H9 (cell line): ENCODE measurements at regions not wholly inside any gene's neighbourhood (a gene's known extent, or its start where the extent isn't known, plus 50 kb on each side); places are given as distances from the start of the nearest gene placed in this dataset.

Source experiments
- DNase-seq: peaks from one replicate; pipeline ENCODE4 v3.0.0-alpha.2; 2017
- H2AFZ ChIP-seq: one replicate; pipeline ENCODE4 v1.6.1; 2013; ENCODE audit warnings: mild to moderate bottlenecking, low read length, control low read depth, moderate library complexity
- H2AK5ac ChIP-seq: 2 replicates; pipeline ENCODE4 v1.6.1; 2013; ENCODE audit warnings: low read length, control low read depth, mixed read lengths; ENCODE audit not compliant: insufficient read length
- H2BK120ac ChIP-seq: one replicate; pipeline ENCODE4 v1.6.1; 2013; ENCODE audit warnings: low read depth, mild to moderate bottlenecking, low read length, control low read depth, inconsistent platforms; ENCODE audit not compliant: poor library complexity, severe bottlenecking
- H2BK12ac ChIP-seq: 2 replicates; pipeline ENCODE4 v1.6.1; 2013; ENCODE audit warnings: low read length, control low read depth, mixed read lengths, low read depth; ENCODE audit not compliant: insufficient read length
- H2BK15ac ChIP-seq: 2 replicates; pipeline ENCODE4 v1.6.1; 2013; ENCODE audit warnings: low read depth, low read length, control low read depth
- H2BK20ac ChIP-seq: one replicate; pipeline ENCODE4 v1.6.1; 2013; ENCODE audit warnings: low read depth, mild to moderate bottlenecking, low read length, control low read depth, inconsistent platforms; ENCODE audit not compliant: poor library complexity, severe bottlenecking
- H2BK5ac ChIP-seq: 2 replicates; pipeline ENCODE4 v1.6.1; 2013; ENCODE audit warnings: low read length, control low read depth, mixed read lengths; ENCODE audit not compliant: insufficient read length
- H3K14ac ChIP-seq: 2 replicates; pipeline ENCODE4 v1.6.1; 2013; ENCODE audit warnings: low read length, control low read depth; ENCODE audit not compliant: insufficient read depth
- H3K18ac ChIP-seq: 2 replicates; pipeline ENCODE4 v1.6.1; 2013; ENCODE audit warnings: low read depth, mild to moderate bottlenecking, mixed read lengths, low read length, control low read depth; ENCODE audit not compliant: insufficient read length
- H3K23ac ChIP-seq: 2 replicates; pipeline ENCODE4 v1.6.1; 2013; ENCODE audit warnings: low read length, control low read depth, mixed read lengths, low read depth; ENCODE audit not compliant: insufficient read length
- H3K23me2 ChIP-seq: 2 replicates; pipeline ENCODE4 v1.6.1; 2013; ENCODE audit warnings: low read depth, mild to moderate bottlenecking, mixed read lengths, low read length, control low read depth; ENCODE audit not compliant: insufficient read length, poor library complexity, severe bottlenecking
- H3K27ac ChIP-seq: 2 replicates; pipeline ENCODE4 v1.5.1; 2013; ENCODE audit warnings: low read length, control low read depth, mixed read lengths, low read depth; ENCODE audit not compliant: insufficient read length
- H3K27me3 ChIP-seq: 2 replicates; pipeline ENCODE4 v1.6.1; 2013; ENCODE audit warnings: low read length, control low read depth, inconsistent platforms; ENCODE audit not compliant: insufficient read depth
- H3K4ac ChIP-seq: 2 replicates; pipeline ENCODE4 v1.6.1; 2013; ENCODE audit warnings: low read depth, mild to moderate bottlenecking, control low read depth, inconsistent platforms, low read length, moderate library complexity
- H3K4me1 ChIP-seq: 2 replicates; pipeline ENCODE4 v1.6.1; 2013; ENCODE audit warnings: low read length, control low read depth, inconsistent platforms; ENCODE audit not compliant: insufficient read depth
- H3K4me2 ChIP-seq: 2 replicates; pipeline ENCODE4 v1.6.1; 2013; ENCODE audit warnings: low read length, control low read depth, mixed read lengths; ENCODE audit not compliant: insufficient read length, insufficient read depth
- H3K56ac ChIP-seq: 2 replicates; pipeline ENCODE4 v1.6.1; 2013; ENCODE audit warnings: low read depth, mild to moderate bottlenecking, mixed read lengths, low read length, control low read depth; ENCODE audit not compliant: insufficient read length
- H3K79me1 ChIP-seq: 2 replicates; pipeline ENCODE4 v1.6.1; 2013; ENCODE audit warnings: low read depth, mild to moderate bottlenecking, moderate library complexity, low read length, control low read depth, inconsistent platforms; ENCODE audit not compliant: insufficient read depth, poor library complexity, severe bottlenecking
- H3K79me2 ChIP-seq: 2 replicates; pipeline ENCODE4 v1.6.1; 2013; ENCODE audit warnings: low read length, control low read depth, inconsistent platforms; ENCODE audit not compliant: insufficient read depth
- H3K9ac ChIP-seq: 2 replicates; pipeline ENCODE4 v1.6.1; 2013; ENCODE audit warnings: low read length, control low read depth, mixed read lengths; ENCODE audit not compliant: insufficient read length; ENCODE audit errors: extremely low read depth
- H3K9me3 ChIP-seq: one replicate; pipeline ENCODE4 v1.6.1; 2013; ENCODE audit warnings: low read depth, low read length, inconsistent platforms; ENCODE audit not compliant: control insufficient read depth
- H3T11ph ChIP-seq: one replicate; pipeline ENCODE4 v1.6.1; 2013; ENCODE audit warnings: mild to moderate bottlenecking, low read length, control low read depth, inconsistent platforms
- H4K20me1 ChIP-seq: one replicate; pipeline ENCODE4 v1.6.1; 2013; ENCODE audit not compliant: control insufficient read depth, insufficient read length, insufficient read depth
- H4K5ac ChIP-seq: 2 replicates; pipeline ENCODE4 v1.6.1; 2013; ENCODE audit warnings: low read depth, mild to moderate bottlenecking, mixed read lengths, low read length, control low read depth; ENCODE audit not compliant: insufficient read length
- H4K8ac ChIP-seq: replicated peaks from 2 replicates; pipeline ENCODE4 v1.6.1; 2013; ENCODE audit warnings: low read length, control low read depth, mixed read lengths, low read depth; ENCODE audit not compliant: insufficient read length
- H4K91ac ChIP-seq: 2 replicates; pipeline ENCODE4 v1.6.1; 2013; ENCODE audit warnings: low read depth, mild to moderate bottlenecking, moderate library complexity, mixed read lengths, low read length, control low read depth; ENCODE audit not compliant: insufficient read length
- H3K27ac Mint-ChIP-seq, 3 experiments: 2 replicates in 2 of 3; 3 replicates in 1 of 3; pipeline ENCODE4 v1.8.0; 2020 to 2021; ENCODE audit warnings: mixed read lengths in 3 of 3, mild to moderate bottlenecking in 1 of 3, moderate library complexity in 1 of 3
- H3K27me3 Mint-ChIP-seq: 2 replicates; pipeline ENCODE4 v1.8.0; 2021; ENCODE audit warnings: low read depth, mild to moderate bottlenecking, moderate library complexity, mixed read lengths
- H3K36me3 Mint-ChIP-seq, 3 experiments: 2 replicates in 2 of 3; 3 replicates in 1 of 3; pipeline ENCODE4 v1.8.0; 2020 to 2021; ENCODE audit warnings: low read depth in 3 of 3, mixed read lengths in 3 of 3; ENCODE audit not compliant: insufficient read depth in 1 of 3
- H3K4me1 Mint-ChIP-seq, 2 experiments: 2 replicates each; pipeline ENCODE4 v1.8.0; 2020; ENCODE audit warnings: mixed read lengths in 2 of 2
- H3K4me3 Mint-ChIP-seq, 2 experiments: 2 replicates in 1 of 2; 3 replicates in 1 of 2; pipeline ENCODE4 v1.8.0; 2020 to 2021; ENCODE audit warnings: mild to moderate bottlenecking in 2 of 2, mixed read lengths in 2 of 2, moderate library complexity in 1 of 2
- H3K9me3 Mint-ChIP-seq, 2 experiments: 2 replicates in 1 of 2; 3 replicates in 1 of 2; pipeline ENCODE4 v1.8.0; 2020; ENCODE audit warnings: mild to moderate bottlenecking in 2 of 2, mixed read lengths in 2 of 2, moderate library complexity in 1 of 2
- CTCF ChIP-seq: fragments of 200-600 bp; sonication (generic); conservative IDR thresholded peaks from 3 replicates; pipeline ENCODE4 v1.8.0; 2021; ENCODE audit warnings: antibody characterized with exemption, mild to moderate bottlenecking
- WGBS: extraction: QIAGEN DNeasy Blood & Tissue Kit; methylation state at CpG from one replicate; pipeline ENCODE4 v1.1.7; 2013; ENCODE audit warnings: missing lambda C conversion rate, low lambda C conversion rate, mixed read lengths; ENCODE audit not compliant: insufficient read length; ENCODE audit errors: extremely low coverage; 5-methylcytosine and 5-hydroxymethylcytosine counted together

- Histone ChIP-seq H3K14ac (no peak overlapping the region), H3K56ac (no peak overlapping the region), H3K4me2 (no peak overlapping the region), H3K9me3 (no peaks in the 10 kb centered on the region), H2AK5ac (no peak overlapping the region), H2BK20ac (no peak overlapping the region), H3K23ac (no peak overlapping the region), H4K8ac (no peak overlapping the region), H3K4me1 (peaks cover 6% of the 10 kb centered on the region; the same call in 1 of the 2 replicates), H3K18ac (no peak overlapping the region), H2AFZ (no peak overlapping the region), H3K27me3 (no peaks in the 10 kb centered on the region), H2BK5ac (no peak overlapping the region), H3K79me2 (no peaks in the 10 kb centered on the region), H3K27ac (no peak overlapping the region), H2BK15ac (no peak overlapping the region), H3T11ph (no peak overlapping the region), H2BK12ac (no peak overlapping the region), H4K91ac (no peak overlapping the region), H3K23me2 (no peaks in the 10 kb centered on the region), H4K5ac (no peak overlapping the region), H4K20me1 (no peaks in the 10 kb centered on the region), H3K4ac (no peak overlapping the region), H2BK120ac (no peak overlapping the region), H3K9ac (no peak overlapping the region), H3K79me1 (no peaks in the 10 kb centered on the region)
- WGBS: no CpG with 5 or more reads among the region's 4 CpGs
- no peak overlapping the region for H3K4me3 Mint-ChIP-seq
- H3K4me1 Mint-ChIP-seq: peaks cover 28 to 31% of the 10 kb centered on the region in 2 experiments
- H3K27me3 Mint-ChIP-seq: no peaks in the 10 kb centered on the region
- no peak for TF ChIP-seq CTCF
- no peaks in the 10 kb centered on the region for H3K36me3 Mint-ChIP-seq
- no peak for DNase-seq
- no peak overlapping the region for H3K27ac Mint-ChIP-seq
- no peaks in the 10 kb centered on the region for H3K9me3 Mint-ChIP-seq
Observed at GRCh38 chr18:43705850-43706249, 428.6 kb upstream of the SYT4 start.
